HCT116 (cell line): ENCODE measurements at regions not wholly inside any gene's neighbourhood (a gene's known extent, or its start where the extent isn't known, plus 50 kb on each side); places are given as distances from the start of the nearest gene placed in this dataset.

ENCODE experiments used
- CEBPB ChIP-seq: IDR thresholded peaks from 2 replicates; pipeline ENCODE4 v1.6.1; 2012; ENCODE audit warnings: low read depth
- FOSL1 ChIP-seq: IDR thresholded peaks from 2 replicates; pipeline ENCODE4 v1.6.1; 2012; ENCODE audit warnings: low read depth
- POLR2A ChIP-seq: IDR thresholded peaks from 2 replicates; pipeline ENCODE4 v1.7.0; 2011; ENCODE audit warnings: borderline replicate concordance; ENCODE audit not compliant: insufficient read depth, insufficient read length; ENCODE audit errors: extremely low read depth
- POLR2AphosphoS5 ChIP-seq: IDR thresholded peaks from 2 replicates; pipeline ENCODE4 v1.6.1; 2011; ENCODE audit warnings: mild to moderate bottlenecking, low read depth, low read length, moderate library complexity
- SIN3A ChIP-seq: IDR thresholded peaks from 2 replicates; pipeline ENCODE4 v1.6.1; 2012; ENCODE audit warnings: low read depth
- SP1 ChIP-seq: IDR thresholded peaks from 2 replicates; pipeline ENCODE4 v1.6.1; 2012; ENCODE audit warnings: low read depth
- ZFX ChIP-seq: fragments of 450-650 bp; IDR thresholded peaks from 2 replicates; pipeline ENCODE4 v1.6.1; 2017
- ZNF274 ChIP-seq: fragments of 200-500 bp; sonication (Bioruptor generic); IDR thresholded peaks from 2 replicates; pipeline ENCODE4 v1.6.1; 2014; ENCODE audit warnings: mild to moderate bottlenecking, low read depth, low read length, inconsistent platforms
- TF ChIP-seq, protein P1 (sequence below): IDR thresholded peaks from 2 replicates; pipeline ENCODE4 v1.6.1; 2011; ENCODE audit warnings: mild to moderate bottlenecking, low read length, moderate library complexity; ENCODE audit not compliant: insufficient replicate concordance; ENCODE audit errors: extremely low read depth
- TF ChIP-seq, protein P2 (sequence below), 3 experiments: fragments of 200-600 bp in 1 of 3; sonication (generic) in 1 of 3; IDR thresholded peaks in 2 of 3; conservative IDR thresholded peaks in 1 of 3; 2 replicates each; pipeline ENCODE4 v1.5.1; 2012 to 2017; ENCODE audit warnings: low read depth in 2 of 3, low read length in 2 of 3, antibody characterized with exemption in 1 of 3, borderline replicate concordance in 1 of 3, control low read depth in 1 of 3, mild to moderate bottlenecking in 1 of 3, mixed read lengths in 1 of 3, mixed run types in 1 of 3, moderate library complexity in 1 of 3; ENCODE audit not compliant: insufficient read depth in 1 of 3
- TF ChIP-seq, protein P3 (sequence below): IDR thresholded peaks from 2 replicates; pipeline ENCODE4 v1.6.1; 2012

DNA sequence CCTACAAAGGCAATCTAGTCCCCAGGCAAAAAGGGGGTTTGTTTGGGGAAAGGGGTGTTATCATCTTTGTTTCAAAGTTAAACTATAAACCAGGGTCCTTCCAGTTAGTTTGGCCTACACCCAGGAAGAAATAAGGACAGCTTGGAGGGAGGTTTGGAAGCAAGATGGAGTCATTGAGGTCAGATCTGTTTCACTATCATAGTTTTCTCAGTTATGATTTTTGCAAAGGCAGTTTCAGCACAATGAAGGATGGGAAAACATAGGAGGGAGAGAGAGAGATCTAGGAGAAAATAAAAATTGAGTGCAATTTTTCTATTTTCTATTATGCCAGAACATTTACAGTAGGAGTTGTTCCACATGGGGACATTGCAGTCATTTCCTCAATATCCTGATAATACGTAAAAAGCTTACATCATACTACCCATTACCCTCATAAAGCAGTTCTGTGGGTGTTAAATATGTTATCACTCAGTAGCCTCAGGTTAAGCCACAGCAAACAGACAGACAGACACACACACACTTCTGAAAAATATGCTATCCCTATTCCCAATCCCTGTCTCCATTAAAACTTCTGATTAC, 401.3 kb upstream of the FAT3 start:
- TF ChIP-seq POLR2A (no peak), POLR2AphosphoS5 (no peak), SP1 (no peak), ZFX (no peak), SIN3A (no peak), CEBPB (no peak), ZNF274 (no peak), FOSL1 (no peak)
- TF ChIP-seq, protein P1, sequence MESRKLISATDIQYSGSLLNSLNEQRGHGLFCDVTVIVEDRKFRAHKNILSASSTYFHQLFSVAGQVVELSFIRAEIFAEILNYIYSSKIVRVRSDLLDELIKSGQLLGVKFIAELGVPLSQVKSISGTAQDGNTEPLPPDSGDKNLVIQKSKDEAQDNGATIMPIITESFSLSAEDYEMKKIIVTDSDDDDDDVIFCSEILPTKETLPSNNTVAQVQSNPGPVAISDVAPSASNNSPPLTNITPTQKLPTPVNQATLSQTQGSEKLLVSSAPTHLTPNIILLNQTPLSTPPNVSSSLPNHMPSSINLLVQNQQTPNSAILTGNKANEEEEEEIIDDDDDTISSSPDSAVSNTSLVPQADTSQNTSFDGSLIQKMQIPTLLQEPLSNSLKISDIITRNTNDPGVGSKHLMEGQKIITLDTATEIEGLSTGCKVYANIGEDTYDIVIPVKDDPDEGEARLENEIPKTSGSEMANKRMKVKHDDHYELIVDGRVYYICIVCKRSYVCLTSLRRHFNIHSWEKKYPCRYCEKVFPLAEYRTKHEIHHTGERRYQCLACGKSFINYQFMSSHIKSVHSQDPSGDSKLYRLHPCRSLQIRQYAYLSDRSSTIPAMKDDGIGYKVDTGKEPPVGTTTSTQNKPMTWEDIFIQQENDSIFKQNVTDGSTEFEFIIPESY = no peak
- TF ChIP-seq, protein P2, sequence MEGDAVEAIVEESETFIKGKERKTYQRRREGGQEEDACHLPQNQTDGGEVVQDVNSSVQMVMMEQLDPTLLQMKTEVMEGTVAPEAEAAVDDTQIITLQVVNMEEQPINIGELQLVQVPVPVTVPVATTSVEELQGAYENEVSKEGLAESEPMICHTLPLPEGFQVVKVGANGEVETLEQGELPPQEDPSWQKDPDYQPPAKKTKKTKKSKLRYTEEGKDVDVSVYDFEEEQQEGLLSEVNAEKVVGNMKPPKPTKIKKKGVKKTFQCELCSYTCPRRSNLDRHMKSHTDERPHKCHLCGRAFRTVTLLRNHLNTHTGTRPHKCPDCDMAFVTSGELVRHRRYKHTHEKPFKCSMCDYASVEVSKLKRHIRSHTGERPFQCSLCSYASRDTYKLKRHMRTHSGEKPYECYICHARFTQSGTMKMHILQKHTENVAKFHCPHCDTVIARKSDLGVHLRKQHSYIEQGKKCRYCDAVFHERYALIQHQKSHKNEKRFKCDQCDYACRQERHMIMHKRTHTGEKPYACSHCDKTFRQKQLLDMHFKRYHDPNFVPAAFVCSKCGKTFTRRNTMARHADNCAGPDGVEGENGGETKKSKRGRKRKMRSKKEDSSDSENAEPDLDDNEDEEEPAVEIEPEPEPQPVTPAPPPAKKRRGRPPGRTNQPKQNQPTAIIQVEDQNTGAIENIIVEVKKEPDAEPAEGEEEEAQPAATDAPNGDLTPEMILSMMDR (IDR thresholded peaks at IDR 0.05 in 2 of 3, conservative IDR thresholded peaks at IDR 0.05 in 1 of 3; ENCODE audit: borderline replicate concordance in 1 of 3, insufficient read depth in 1 of 3, low read depth in 2 of 3, low read length in 2 of 3) = no peak
- TF ChIP-seq, protein P3, sequence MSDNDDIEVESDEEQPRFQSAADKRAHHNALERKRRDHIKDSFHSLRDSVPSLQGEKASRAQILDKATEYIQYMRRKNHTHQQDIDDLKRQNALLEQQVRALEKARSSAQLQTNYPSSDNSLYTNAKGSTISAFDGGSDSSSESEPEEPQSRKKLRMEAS = no peak
